MM.1S (cell line): ENCODE measurements at regions not wholly inside any gene's neighbourhood (a gene's known extent, or its start where the extent isn't known, plus 50 kb on each side); places are given as distances from the start of the nearest gene placed in this dataset.

ENCODE experiments used
- DNase-seq: peaks from one replicate; pipeline ENCODE4 v3.0.0-alpha.2; 2015
- H2AFZ ChIP-seq: fragments of 300-600 bp; sonication (generic); 2 replicates; pipeline ENCODE4 v1.6.0; 2016; ENCODE audit warnings: antibody characterized with exemption, low read length
- H3F3A ChIP-seq: fragments of 300-600 bp; sonication (generic); 2 replicates; pipeline ENCODE4 v1.6.1; 2016; ENCODE audit warnings: mild to moderate bottlenecking, antibody characterized with exemption, low read length, moderate library complexity, mixed read lengths; ENCODE audit not compliant: insufficient read depth
- H3K27ac ChIP-seq: fragments of 300-600 bp; sonication (generic); 2 replicates; pipeline ENCODE4 v1.5.1; 2016; ENCODE audit warnings: mild to moderate bottlenecking, low read length
- H3K27me3 ChIP-seq: fragments of 300-600 bp; sonication (generic); replicated peaks from 2 replicates; pipeline ENCODE4 v1.6.0; 2016; ENCODE audit warnings: low read length; ENCODE audit not compliant: insufficient read depth
- H3K36me3 ChIP-seq: fragments of 300-600 bp; sonication (generic); replicated peaks from 2 replicates; pipeline ENCODE4 v1.6.1; 2016; ENCODE audit warnings: mild to moderate bottlenecking, low read length, mixed read lengths; ENCODE audit not compliant: insufficient read depth
- H3K4me1 ChIP-seq: fragments of 300-600 bp; sonication (generic); 2 replicates; pipeline ENCODE4 v1.6.1; 2016; ENCODE audit warnings: low read length, mixed read lengths
- H3K4me2 ChIP-seq: fragments of 300-600 bp; sonication (generic); 2 replicates; pipeline ENCODE4 v1.6.0; 2016; ENCODE audit warnings: low read depth, low read length
- H3K4me3 ChIP-seq: fragments of 300-600 bp; sonication (generic); 2 replicates; pipeline ENCODE4 v1.5.1; 2016; ENCODE audit warnings: low read length, mixed read lengths
- H3K79me2 ChIP-seq: fragments of 300-600 bp; sonication (generic); 2 replicates; pipeline ENCODE4 v1.6.1; 2016; ENCODE audit warnings: mixed run types, low read length, mixed read lengths
- H3K9ac ChIP-seq: fragments of 300-600 bp; sonication (generic); 2 replicates; pipeline ENCODE4 v1.6.1; 2016; ENCODE audit warnings: low read length, mixed read lengths
- H3K9me2 ChIP-seq: fragments of 300-600 bp; sonication (generic); replicated peaks from 2 replicates; pipeline ENCODE4 v1.6.1; 2016; ENCODE audit warnings: mild to moderate bottlenecking, low read length, mixed read lengths; ENCODE audit not compliant: insufficient read depth
- H3K9me3 ChIP-seq: fragments of 300-600 bp; sonication (generic); replicated peaks from 2 replicates; pipeline ENCODE4 v1.6.1; 2016; ENCODE audit warnings: mild to moderate bottlenecking, low read length, mixed read lengths; ENCODE audit not compliant: insufficient read depth
- H4K20me1 ChIP-seq: fragments of 300-600 bp; sonication (generic); 2 replicates; pipeline ENCODE4 v1.6.1; 2016; ENCODE audit warnings: mild to moderate bottlenecking, low read length, moderate library complexity, mixed read lengths; ENCODE audit not compliant: insufficient read depth
- CTCF ChIP-seq: fragments of 300-600 bp; sonication (generic); IDR thresholded peaks from 2 replicates; pipeline ENCODE4 v1.5.1; 2016; ENCODE audit warnings: antibody characterized with exemption, low read length, mixed read lengths
- EZH2 ChIP-seq: fragments of 300-600 bp; sonication (generic); optimal IDR thresholded peaks from 2 replicates; pipeline ENCODE3; 2017; ENCODE audit warnings: low read depth, mild to moderate bottlenecking, antibody characterized with exemption, low read length, mixed read lengths
- EZH2phosphoT487 ChIP-seq: fragments of 300-600 bp; sonication (generic); IDR thresholded peaks from 2 replicates; pipeline ENCODE4 v1.6.1; 2018; ENCODE audit warnings: antibody characterized with exemption, low read length

- Histone ChIP-seq H3K9me2 (no peaks in the 10 kb centered on the region), H3K4me2 (no peak overlapping the region), H4K20me1 (no peaks in the 10 kb centered on the region), H3K79me2 (no peaks in the 10 kb centered on the region), H3K4me3 (no peak overlapping the region), H3K36me3 (no peaks in the 10 kb centered on the region), H3K4me1 (no peaks in the 10 kb centered on the region), H3F3A (no peaks in the 10 kb centered on the region), H3K9ac (no peak overlapping the region), H3K27ac (no peak overlapping the region), H3K9me3 (no peaks in the 10 kb centered on the region), H2AFZ (no peak overlapping the region), H3K27me3 (no peaks in the 10 kb centered on the region)
- TF ChIP-seq EZH2phosphoT487 (no peak), CTCF (no peak), EZH2 (no peak)
- DNase-seq = no peak
These were observed 290.2 kb downstream of the C7orf25 start for GRCh38 chr7:42621543-42622219.

GRCh38 chr7:42618651-42619360 lies 293.1 kb downstream of the C7orf25 start:
- Histone ChIP-seq H3K9me3 (no peaks in the 10 kb centered on the region), H3K79me2 (no peaks in the 10 kb centered on the region), H3K27me3 (no peaks in the 10 kb centered on the region), H4K20me1 (no peaks in the 10 kb centered on the region), H3K4me1 (no peaks in the 10 kb centered on the region), H3K36me3 (no peaks in the 10 kb centered on the region), H3K9me2 (no peaks in the 10 kb centered on the region), H3K27ac (no peak overlapping the region), H3K4me2 (no peak overlapping the region), H3K9ac (no peak overlapping the region), H3K4me3 (no peak overlapping the region), H3F3A (no peaks in the 10 kb centered on the region), H2AFZ (no peak overlapping the region)
- DNase-seq = no peak
- TF ChIP-seq EZH2 (no peak), EZH2phosphoT487 (no peak), CTCF (no peak)

GRCh38 chr7:42617806-42618457 lies 293.9 kb downstream of the C7orf25 start:
- Histone ChIP-seq H3K9ac (no peak overlapping the region), H2AFZ (no peak overlapping the region), H3K27ac (no peak overlapping the region), H3K9me3 (no peaks in the 10 kb centered on the region), H3K27me3 (no peaks in the 10 kb centered on the region), H3F3A (no peaks in the 10 kb centered on the region), H3K9me2 (no peaks in the 10 kb centered on the region), H3K4me2 (no peak overlapping the region), H3K36me3 (no peaks in the 10 kb centered on the region), H3K79me2 (no peaks in the 10 kb centered on the region), H4K20me1 (no peaks in the 10 kb centered on the region), H3K4me3 (no peak overlapping the region), H3K4me1 (peaks cover 3% of the 10 kb centered on the region)
- TF ChIP-seq EZH2phosphoT487 (no peak), CTCF (no peak), EZH2 (no peak)
- no peak for DNase-seq
